ENCODE measurements at regions not wholly inside any gene's neighbourhood (a gene's known extent, or its start where the extent isn't known, plus 50 kb on each side); places are given as distances from the start of the nearest gene placed in this dataset.
"Not testable (repeated sequence)": the region's sequence is repeated elsewhere in the genome, so short reads cannot be mapped to it uniquely, and the experiment has no call there.

GRCh38 chr2:82234283-82234874 is 1929.8 kb upstream of the LRRTM1 start:
- no peak for DNase-seq (ENCODE audit: low read depth)

DNA sequence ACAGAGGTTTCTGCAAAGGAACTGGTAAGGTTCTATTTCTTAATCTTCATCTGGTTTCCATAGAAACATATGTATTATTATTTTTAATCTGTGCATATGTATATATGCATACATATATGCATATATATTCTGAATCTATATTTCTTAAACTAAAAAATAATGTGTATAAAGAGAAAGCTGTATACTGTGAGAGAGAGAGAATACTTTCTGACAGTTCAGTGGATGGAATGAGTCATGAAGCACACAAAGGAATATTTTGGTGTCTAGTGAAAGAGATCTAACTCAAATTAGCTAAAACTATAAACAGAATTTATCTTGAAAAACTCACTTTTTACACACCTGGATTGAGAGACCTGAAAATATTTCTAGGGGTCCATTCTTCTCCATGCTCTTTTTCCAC is 1929.3 kb upstream of the LRRTM1 start:
- no peak for DNase-seq (ENCODE audit: low read depth)

GRCh38 chr2:82230406-82230805 is 1925.9 kb upstream of the LRRTM1 start:
- no peak for DNase-seq (ENCODE audit: low read depth)

- no peak for DNase-seq (ENCODE audit: low read depth)
These were observed 1921.9 kb upstream of the LRRTM1 start for GRCh38 chr2:82226441-82226840.

- no peak for DNase-seq (ENCODE audit: low read depth)
These were observed 1919.9 kb upstream of the LRRTM1 start for GRCh38 chr2:82224301-82224940.

DNA sequence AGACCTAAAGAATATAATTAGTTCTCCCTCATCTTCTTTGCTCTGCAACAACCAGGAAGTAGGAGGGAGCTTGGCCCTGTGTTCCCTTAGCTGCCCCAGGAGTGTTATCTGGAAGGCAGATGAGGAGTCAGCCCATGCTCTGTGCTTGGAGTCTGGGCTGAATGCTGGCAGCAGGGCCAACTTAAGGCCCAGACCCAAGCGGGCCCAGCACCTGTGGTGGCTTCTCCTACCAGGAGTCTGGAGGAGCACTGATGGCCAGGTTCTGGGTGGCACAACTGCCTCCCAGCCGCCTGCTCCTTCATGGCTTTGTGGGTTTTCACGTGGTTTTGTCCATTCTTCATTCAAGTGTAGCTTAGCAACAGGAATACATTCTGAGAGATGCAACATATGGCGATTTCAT is 1910.7 kb upstream of the LRRTM1 start:
- DNase-seq (ENCODE audit: low read depth), result no peak

DNA sequence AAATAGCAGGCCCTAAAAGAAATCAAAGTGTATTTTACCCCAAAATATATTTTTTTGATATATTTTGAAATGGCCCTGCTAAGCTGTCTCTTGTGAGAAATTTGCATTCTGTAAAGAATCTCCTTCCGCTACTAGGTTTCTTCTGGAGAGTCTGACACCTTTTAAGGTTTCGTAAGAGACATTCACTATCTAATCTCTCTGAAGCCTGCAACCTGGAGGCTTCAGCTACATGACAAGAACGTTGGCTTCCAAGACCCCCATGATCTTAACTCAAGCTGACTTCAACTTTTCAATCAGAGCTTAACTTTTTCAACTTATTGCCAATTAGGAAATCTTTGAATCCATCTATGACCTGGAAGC is 1894.9 kb upstream of the LRRTM1 start:
- no peak for DNase-seq (ENCODE audit: low read depth)

GRCh38 chr2:82198809-82199492 is 1894.4 kb upstream of the LRRTM1 start:
- DNase-seq (ENCODE audit: low read depth), result no peak

- no peak for DNase-seq (ENCODE audit: low read depth)
These were observed 1877.7 kb upstream of the LRRTM1 start for GRCh38 chr2:82182270-82182669.

- not testable (repeated sequence) for DNase-seq (ENCODE audit: low read depth)
These were observed 1870.7 kb upstream of the LRRTM1 start for GRCh38 chr2:82175210-82175609.

DNA sequence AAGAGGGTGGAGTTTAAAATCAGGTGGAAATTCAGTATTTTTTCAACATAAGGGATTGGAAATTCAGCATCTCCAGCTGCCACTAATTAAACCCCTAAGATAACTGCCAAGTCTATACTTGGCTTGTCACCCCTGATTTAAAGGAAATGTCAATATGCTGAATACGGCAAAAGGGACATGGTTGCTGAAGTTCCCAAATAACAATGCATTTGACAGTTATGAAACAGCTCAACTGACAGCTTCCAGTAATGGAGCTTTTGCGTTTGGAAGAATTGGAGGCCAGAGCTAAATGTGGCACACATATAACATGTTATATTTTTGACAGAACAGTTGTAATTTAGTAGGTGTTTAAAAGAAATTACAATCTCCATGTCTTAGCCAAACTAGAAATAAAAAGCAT is 1867.9 kb upstream of the LRRTM1 start:
- DNase-seq (ENCODE audit: low read depth), result no peak

DNA sequence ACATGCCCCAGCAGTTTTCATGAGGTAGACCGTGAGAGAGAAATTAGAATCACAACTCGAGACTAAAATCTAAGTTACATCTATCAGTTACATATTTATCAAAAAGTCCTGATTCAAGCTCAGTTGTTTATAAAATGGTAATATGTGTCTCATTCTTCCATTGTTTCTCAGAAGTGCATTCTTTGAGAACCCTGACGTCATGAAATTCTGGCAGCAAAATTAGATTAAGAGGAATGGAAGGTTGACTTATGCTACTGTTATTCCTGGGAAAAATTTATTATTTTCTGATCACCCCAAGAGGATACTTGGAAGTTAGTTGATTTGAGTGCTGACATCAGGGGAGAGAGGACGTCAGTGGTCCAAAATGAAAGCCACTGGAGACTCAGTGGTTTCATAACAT is 1864.8 kb upstream of the LRRTM1 start:
- DNase-seq (ENCODE audit: low read depth), result no peak

- DNase-seq (ENCODE audit: low read depth), result no peak
These were observed 1860.8 kb upstream of the LRRTM1 start for GRCh38 chr2:82165377-82165776.

DNA sequence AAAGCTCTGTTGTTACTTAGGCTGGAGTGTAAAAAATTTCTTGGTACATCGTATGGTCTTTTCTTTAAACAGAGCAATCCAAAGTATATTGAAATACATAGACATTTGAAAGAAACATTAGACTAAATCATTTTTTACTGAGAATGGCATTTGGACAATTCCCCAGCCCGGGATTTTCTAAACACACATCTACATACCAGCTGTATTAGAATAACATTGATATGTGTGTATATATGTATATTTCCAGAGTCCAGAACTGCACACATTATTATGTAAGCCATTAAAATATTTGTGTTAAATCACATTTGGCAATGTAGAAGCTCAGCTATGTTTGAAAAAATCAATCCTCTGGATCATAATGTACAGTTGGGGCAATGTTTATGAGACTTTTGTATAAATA is 1853.6 kb upstream of the LRRTM1 start:
- DNase-seq (ENCODE audit: low read depth), result no peak

DNA sequence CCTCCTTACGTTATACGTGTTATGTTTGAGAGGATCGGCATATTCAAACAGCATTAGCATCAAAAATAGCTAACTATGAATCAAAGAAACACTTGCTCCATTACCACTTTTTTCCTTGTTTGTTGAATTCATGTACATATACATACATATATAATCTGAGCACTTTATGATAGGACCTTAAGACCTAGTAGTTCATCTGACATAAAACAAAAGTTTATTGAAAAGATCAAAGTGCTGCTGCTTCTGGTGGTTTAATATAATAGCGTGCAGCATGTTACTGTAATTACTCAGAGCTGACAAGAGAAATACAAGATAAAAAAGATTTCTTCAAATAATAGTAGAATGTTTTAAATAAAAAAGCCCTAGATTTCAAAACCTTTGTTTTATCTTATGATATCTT is 1850.9 kb upstream of the LRRTM1 start:
- no peak for DNase-seq (ENCODE audit: low read depth)

DNA sequence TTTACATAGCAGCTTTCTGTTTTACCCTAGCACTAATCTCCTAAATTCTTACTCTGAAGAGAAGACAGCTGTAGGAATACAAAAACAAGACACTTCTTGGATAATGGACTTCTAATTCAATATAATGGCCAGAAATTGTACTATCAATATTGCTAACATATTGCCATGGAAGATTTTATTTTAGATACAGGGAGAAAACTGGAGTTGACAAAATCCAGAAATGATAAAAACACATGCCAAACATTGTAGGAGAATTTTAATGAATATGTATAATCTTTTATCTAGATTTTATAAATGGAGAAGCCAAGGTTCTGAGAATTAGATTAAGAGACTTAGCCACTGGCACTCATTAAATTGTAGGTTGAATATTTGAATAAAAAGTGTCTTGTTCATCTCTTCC is 1838.8 kb upstream of the LRRTM1 start:
- no peak for DNase-seq (ENCODE audit: low read depth)

- no peak for DNase-seq (ENCODE audit: low read depth)
These were observed 1835.5 kb upstream of the LRRTM1 start for GRCh38 chr2:82139979-82140611.

- DNase-seq (ENCODE audit: low read depth), result no peak
These were observed 1832.9 kb upstream of the LRRTM1 start for GRCh38 chr2:82137441-82137840.

GRCh38 chr2:82128051-82128450 is 1823.5 kb upstream of the LRRTM1 start:
- no peak for DNase-seq (ENCODE audit: low read depth)

DNA sequence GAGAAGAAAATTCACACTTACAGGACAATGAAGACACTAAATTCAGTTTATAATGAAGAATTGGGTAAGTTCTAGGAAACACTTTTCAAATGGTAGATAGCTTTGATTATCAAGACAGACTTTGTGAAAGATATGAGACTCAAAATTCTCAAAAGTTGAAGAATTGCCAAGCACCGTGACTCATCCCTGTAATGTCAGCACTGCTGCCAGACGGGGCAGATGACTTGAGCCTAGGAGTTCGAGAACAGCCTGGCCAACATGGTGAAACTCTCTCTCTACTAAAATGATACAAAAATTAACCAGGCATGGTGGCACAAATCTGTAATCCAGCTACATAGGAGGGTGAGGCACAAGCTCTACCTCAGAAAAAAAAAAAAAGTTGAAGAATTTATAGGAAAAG is 1820.1 kb upstream of the LRRTM1 start:
- DNase-seq (ENCODE audit: low read depth), result no peak

GRCh38 chr2:82120654-82121053 is 1816.1 kb upstream of the LRRTM1 start:
- DNase-seq (ENCODE audit: low read depth), result no peak

DNA sequence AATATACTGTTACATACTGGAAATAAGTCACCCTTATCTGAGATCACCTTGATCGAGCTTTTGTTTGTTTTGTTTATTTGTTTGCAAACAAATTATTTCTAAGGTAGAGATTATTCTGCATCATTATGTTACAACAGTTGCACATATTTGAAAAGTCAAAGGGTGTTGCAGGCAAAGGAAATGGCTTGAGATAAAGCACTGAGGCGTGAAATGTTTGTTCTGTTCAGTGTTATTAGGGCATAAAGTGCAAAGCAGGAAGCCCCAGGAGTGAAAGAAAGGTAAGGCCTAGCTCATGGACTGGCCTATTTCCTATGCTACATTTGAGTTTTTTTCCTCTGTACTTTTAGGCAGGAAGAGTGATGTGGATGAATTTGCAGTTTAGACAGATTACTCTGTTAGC is 1815.6 kb upstream of the LRRTM1 start:
- no peak for DNase-seq (ENCODE audit: low read depth)

- no peak for DNase-seq (ENCODE audit: low read depth)
These were observed 1804.9 kb upstream of the LRRTM1 start for GRCh38 chr2:82109418-82109817.
